Tibial nerve (tissue), 4 donors: ENCODE measurements at regions not wholly inside any gene's neighbourhood (a gene's known extent, or its start where the extent isn't known, plus 50 kb on each side); places are given as distances from the start of the nearest gene placed in this dataset.

ENCODE experiments used
- DNase-seq, 2 donors: peaks; one replicate each; pipeline ENCODE4 v3.0.0-alpha.2; 2019; ENCODE audit warnings: low spot score in 2 of 2
- H3K27ac ChIP-seq, 4 donors: fragments of 200-600 bp; sonication (generic) in 3 of 4; one replicate each; pipeline ENCODE4 v1.5.1; 2017 to 2019; ENCODE audit warnings: mild to moderate bottlenecking in 1 of 4
- H3K27me3 ChIP-seq, 2 donors: fragments of 200-600 bp; sonication (generic) in 1 of 2; one replicate each; pipeline versions ENCODE4 v1.5.1 to v1.6.0; 2017 to 2019
- H3K36me3 ChIP-seq, 3 donors: fragments of 200-600 bp; sonication (generic); one replicate each; pipeline ENCODE4 v1.5.1; 2018 to 2019
- H3K4me1 ChIP-seq, 4 donors: fragments of 200-600 bp; sonication (generic) in 3 of 4; one replicate each; pipeline ENCODE4 v1.5.1; 2017 to 2019
- H3K4me3 ChIP-seq, 4 donors: fragments of 200-600 bp; sonication (generic) in 3 of 4; one replicate each; pipeline ENCODE4 v1.5.1; 2017 to 2019; ENCODE audit warnings: mild to moderate bottlenecking in 1 of 4, moderate library complexity in 1 of 4
- H3K9me3 ChIP-seq, 4 donors: fragments of 200-600 bp; sonication (generic) in 3 of 4; one replicate each; pipeline ENCODE4 v1.5.1; 2017 to 2019
- EP300 ChIP-seq, 2 donors: sonication (generic); formaldehyde crosslinking; IDR thresholded peaks; one replicate each; pipeline ENCODE4 v1.6.1; 2017; ENCODE audit warnings: antibody characterized with exemption in 2 of 2, mild to moderate bottlenecking in 1 of 2
- POLR2A ChIP-seq, 2 donors: fragments of 450-650 bp; IDR thresholded peaks; one replicate each; pipeline ENCODE4 v1.6.1; 2017; ENCODE audit warnings: antibody characterized with exemption in 2 of 2, mild to moderate bottlenecking in 2 of 2, moderate library complexity in 2 of 2
- WGBS, 2 donors: methylation state at CpG; one replicate each; pipeline ENCODE4 v1.1.5; 2018; 5-methylcytosine and 5-hydroxymethylcytosine counted together
- TF ChIP-seq, protein P1 (sequence below), 5 experiments: fragments of 200-600 bp in 3 of 5; fragments of 450-650 bp in 2 of 5; sonication (generic) in 3 of 5; IDR thresholded peaks; one replicate each; pipeline ENCODE4 v1.5.1; 2016 to 2019; ENCODE audit warnings: antibody characterized with exemption in 5 of 5, mild to moderate bottlenecking in 3 of 5, moderate library complexity in 2 of 5

DNA sequence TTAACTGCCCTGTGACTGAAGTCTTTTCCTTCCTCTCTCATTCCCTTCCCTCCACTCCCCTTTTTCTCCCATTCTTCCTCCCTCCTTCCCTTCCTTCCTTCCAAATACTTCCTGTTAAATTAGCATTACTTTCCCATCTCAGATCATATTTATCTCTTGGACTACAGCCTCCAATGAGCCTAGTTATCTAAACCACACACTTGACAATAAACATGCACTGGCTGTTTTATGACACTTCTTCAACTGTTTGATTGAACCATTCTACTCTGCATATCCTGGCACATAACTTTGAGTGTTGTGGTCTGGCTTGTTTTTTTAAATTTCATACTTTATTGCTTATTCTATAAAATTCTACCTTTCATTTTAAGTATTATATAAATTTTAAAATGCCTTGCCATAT, 1860.8 kb upstream of the LRRTM1 start:
- DNase-seq = no peak
- TF ChIP-seq EP300 (IDR thresholded peaks at IDR 0.05) (no peak), POLR2A (IDR thresholded peaks at IDR 0.05) (no peak)
- TF ChIP-seq, protein P1, sequence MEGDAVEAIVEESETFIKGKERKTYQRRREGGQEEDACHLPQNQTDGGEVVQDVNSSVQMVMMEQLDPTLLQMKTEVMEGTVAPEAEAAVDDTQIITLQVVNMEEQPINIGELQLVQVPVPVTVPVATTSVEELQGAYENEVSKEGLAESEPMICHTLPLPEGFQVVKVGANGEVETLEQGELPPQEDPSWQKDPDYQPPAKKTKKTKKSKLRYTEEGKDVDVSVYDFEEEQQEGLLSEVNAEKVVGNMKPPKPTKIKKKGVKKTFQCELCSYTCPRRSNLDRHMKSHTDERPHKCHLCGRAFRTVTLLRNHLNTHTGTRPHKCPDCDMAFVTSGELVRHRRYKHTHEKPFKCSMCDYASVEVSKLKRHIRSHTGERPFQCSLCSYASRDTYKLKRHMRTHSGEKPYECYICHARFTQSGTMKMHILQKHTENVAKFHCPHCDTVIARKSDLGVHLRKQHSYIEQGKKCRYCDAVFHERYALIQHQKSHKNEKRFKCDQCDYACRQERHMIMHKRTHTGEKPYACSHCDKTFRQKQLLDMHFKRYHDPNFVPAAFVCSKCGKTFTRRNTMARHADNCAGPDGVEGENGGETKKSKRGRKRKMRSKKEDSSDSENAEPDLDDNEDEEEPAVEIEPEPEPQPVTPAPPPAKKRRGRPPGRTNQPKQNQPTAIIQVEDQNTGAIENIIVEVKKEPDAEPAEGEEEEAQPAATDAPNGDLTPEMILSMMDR (IDR thresholded peaks at IDR 0.05) = no peak

DNA sequence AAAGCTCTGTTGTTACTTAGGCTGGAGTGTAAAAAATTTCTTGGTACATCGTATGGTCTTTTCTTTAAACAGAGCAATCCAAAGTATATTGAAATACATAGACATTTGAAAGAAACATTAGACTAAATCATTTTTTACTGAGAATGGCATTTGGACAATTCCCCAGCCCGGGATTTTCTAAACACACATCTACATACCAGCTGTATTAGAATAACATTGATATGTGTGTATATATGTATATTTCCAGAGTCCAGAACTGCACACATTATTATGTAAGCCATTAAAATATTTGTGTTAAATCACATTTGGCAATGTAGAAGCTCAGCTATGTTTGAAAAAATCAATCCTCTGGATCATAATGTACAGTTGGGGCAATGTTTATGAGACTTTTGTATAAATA, 1853.6 kb upstream of the LRRTM1 start:
- H3K36me3 ChIP-seq = no peaks in the 10 kb centered on the region
- no peaks in the 10 kb centered on the region for H3K27me3 ChIP-seq
- H3K4me1 ChIP-seq = no peaks in the 10 kb centered on the region
- H3K9me3 ChIP-seq = no peaks in the 10 kb centered on the region
- TF ChIP-seq POLR2A (IDR thresholded peaks at IDR 0.05) (no peak), EP300 (IDR thresholded peaks at IDR 0.05) (no peak)
- TF ChIP-seq, protein P1 (IDR thresholded peaks at IDR 0.05) = no peak
- no peak overlapping the region for H3K27ac ChIP-seq
- no peak for DNase-seq
- WGBS, 2 donors = 41 to 47% methylated on average over 2 of the region's 2 CpGs
- H3K4me3 ChIP-seq = no peak overlapping the region

More for the DNA sequence above, 1860.8 kb upstream of the LRRTM1 start:
- H3K4me3 ChIP-seq = no peak overlapping the region
- H3K27me3 ChIP-seq = no peaks in the 10 kb centered on the region
- no peak overlapping the region for H3K27ac ChIP-seq
- no peaks in the 10 kb centered on the region for H3K36me3 ChIP-seq
- H3K9me3 ChIP-seq = no peaks in the 10 kb centered on the region
- H3K4me1 ChIP-seq = no peaks in the 10 kb centered on the region

DNA sequence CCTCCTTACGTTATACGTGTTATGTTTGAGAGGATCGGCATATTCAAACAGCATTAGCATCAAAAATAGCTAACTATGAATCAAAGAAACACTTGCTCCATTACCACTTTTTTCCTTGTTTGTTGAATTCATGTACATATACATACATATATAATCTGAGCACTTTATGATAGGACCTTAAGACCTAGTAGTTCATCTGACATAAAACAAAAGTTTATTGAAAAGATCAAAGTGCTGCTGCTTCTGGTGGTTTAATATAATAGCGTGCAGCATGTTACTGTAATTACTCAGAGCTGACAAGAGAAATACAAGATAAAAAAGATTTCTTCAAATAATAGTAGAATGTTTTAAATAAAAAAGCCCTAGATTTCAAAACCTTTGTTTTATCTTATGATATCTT, 1850.9 kb upstream of the LRRTM1 start:
- Histone ChIP-seq H3K9me3 (no peaks in the 10 kb centered on the region), H3K27ac (no peak overlapping the region), H3K4me3 (no peak overlapping the region), H3K36me3 (no peaks in the 10 kb centered on the region), H3K27me3 (no peaks in the 10 kb centered on the region), H3K4me1 (no peaks in the 10 kb centered on the region)
- WGBS, 2 donors = 78 to 90% methylated on average over 4 of the region's 4 CpGs
- DNase-seq = no peak
- TF ChIP-seq EP300 (IDR thresholded peaks at IDR 0.05) (no peak), POLR2A (IDR thresholded peaks at IDR 0.05) (no peak)
- TF ChIP-seq, protein P1 (IDR thresholded peaks at IDR 0.05) = no peak

DNA sequence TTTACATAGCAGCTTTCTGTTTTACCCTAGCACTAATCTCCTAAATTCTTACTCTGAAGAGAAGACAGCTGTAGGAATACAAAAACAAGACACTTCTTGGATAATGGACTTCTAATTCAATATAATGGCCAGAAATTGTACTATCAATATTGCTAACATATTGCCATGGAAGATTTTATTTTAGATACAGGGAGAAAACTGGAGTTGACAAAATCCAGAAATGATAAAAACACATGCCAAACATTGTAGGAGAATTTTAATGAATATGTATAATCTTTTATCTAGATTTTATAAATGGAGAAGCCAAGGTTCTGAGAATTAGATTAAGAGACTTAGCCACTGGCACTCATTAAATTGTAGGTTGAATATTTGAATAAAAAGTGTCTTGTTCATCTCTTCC, 1838.8 kb upstream of the LRRTM1 start:
- DNase-seq = no peak
- H3K27me3 ChIP-seq = no peaks in the 10 kb centered on the region
- H3K9me3 ChIP-seq = no peaks in the 10 kb centered on the region
- no peak overlapping the region for H3K4me3 ChIP-seq
- no peaks in the 10 kb centered on the region for H3K4me1 ChIP-seq
- TF ChIP-seq POLR2A (IDR thresholded peaks at IDR 0.05) (no peak), EP300 (IDR thresholded peaks at IDR 0.05) (no peak)
- TF ChIP-seq, protein P1 (IDR thresholded peaks at IDR 0.05) = no peak
- H3K36me3 ChIP-seq = no peaks in the 10 kb centered on the region
- H3K27ac ChIP-seq = no peak overlapping the region

DNA sequence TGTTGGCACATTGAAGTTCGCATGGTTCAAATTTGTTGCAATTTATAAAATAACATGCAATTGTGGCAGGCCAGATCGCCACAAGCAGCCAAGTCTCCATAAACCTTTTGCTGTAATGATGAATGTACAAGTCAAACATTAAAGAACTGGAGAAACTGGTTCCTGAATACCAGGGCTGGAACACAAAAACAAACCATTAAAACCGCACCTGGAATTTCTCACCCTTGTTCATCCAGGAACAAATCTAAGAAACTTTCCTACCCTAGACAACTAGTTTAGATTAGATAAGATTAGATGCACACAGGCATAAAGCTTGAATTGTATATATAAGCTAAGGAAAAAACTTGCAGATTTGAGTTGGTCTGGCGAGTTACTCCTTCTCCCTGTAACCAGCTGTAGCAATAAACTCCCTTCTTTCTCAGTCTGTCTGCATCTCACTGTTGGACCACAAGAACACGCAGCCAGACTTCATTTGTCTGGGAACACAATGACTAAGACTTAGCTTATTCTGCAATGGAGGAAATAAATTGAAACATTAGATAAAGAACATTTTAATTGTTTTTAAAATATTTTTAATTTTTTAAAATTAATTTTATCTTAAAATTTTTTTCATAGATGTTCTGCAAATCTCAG, 1835.5 kb upstream of the LRRTM1 start:
- no peak for DNase-seq
- Histone ChIP-seq H3K9me3 (no peaks in the 10 kb centered on the region), H3K4me3 (no peak overlapping the region), H3K36me3 (no peaks in the 10 kb centered on the region), H3K4me1 (no peaks in the 10 kb centered on the region), H3K27ac (no peak overlapping the region), H3K27me3 (no peaks in the 10 kb centered on the region)
- TF ChIP-seq POLR2A (IDR thresholded peaks at IDR 0.05) (no peak), EP300 (IDR thresholded peaks at IDR 0.05) (no peak)
- TF ChIP-seq, protein P1 (IDR thresholded peaks at IDR 0.05) = no peak
- WGBS, 2 donors = 86 to 92% methylated on average over 5 of the region's 5 CpGs
